ENCODE measurements at regions not wholly inside any gene's neighbourhood (a gene's known extent, or its start where the extent isn't known, plus 50 kb on each side); places are given as distances from the start of the nearest gene placed in this dataset.

GRCh38 chr6:119895626-119896025, 546.1 kb upstream of the MAN1A1 start:
- no peaks in the 10 kb centered on the region for H3K9me1 ChIP-seq (ENCODE audit: insufficient read depth, low read length)
- H3K4me2 ChIP-seq (ENCODE audit: low read depth, low read length): no peak overlapping the region
- no peak overlapping the region for H2AFZ ChIP-seq (replicated peaks; ENCODE audit: low read length, poor library complexity)
- no peak overlapping the region for H4K8ac ChIP-seq (ENCODE audit: low read depth in 2 of 2, low read length in 2 of 2)
- no peaks in the 10 kb centered on the region for H4K20me1 ChIP-seq (ENCODE audit: insufficient read depth, low read length)
- H3K9ac ChIP-seq (ENCODE audit: low read depth, low read length): no peak overlapping the region
- DNase-seq (no peak), ATAC-seq (ENCODE audit: low read depth) (no peak)
- no peak overlapping the region for H3K4ac ChIP-seq (ENCODE audit: low read depth, low read length)
- no peaks in the 10 kb centered on the region for H3K9me3 ChIP-seq (ENCODE audit: control insufficient read depth, insufficient read depth, low read length)
- no peaks in the 10 kb centered on the region for H3K4me1 ChIP-seq (ENCODE audit: control insufficient read depth, insufficient read depth, low read length)
- no peak overlapping the region for H3K27ac ChIP-seq (ENCODE audit: insufficient read depth, low read length)
- H4K5ac ChIP-seq (ENCODE audit: low read depth, low read length): no peak overlapping the region
- intact Hi-C loops (cut with micrococcal nuclease) (no loop called here), in situ Hi-C loops (cut with MboI; ENCODE audit: low sequenced_read_pairs) (no loop called here), dilution Hi-C loops (cut with HindIII; ENCODE audit: low sequenced_read_pairs, unreplicated experiment) (no loop called here)
- no peak overlapping the region for H2BK5ac ChIP-seq (ENCODE audit: low read depth, low read length, poor library complexity, severe bottlenecking)
- H2AK5ac ChIP-seq (ENCODE audit: low read depth, low read length): no peak overlapping the region
- no peak overlapping the region for H2BK20ac ChIP-seq (ENCODE audit: low read depth, low read length)
- no peak overlapping the region for H3K4me3 ChIP-seq (ENCODE audit: insufficient read depth, low read depth, low read length)
- no peaks in the 10 kb centered on the region for H3K36me3 ChIP-seq (ENCODE audit: control insufficient read depth, insufficient read depth, low read length)
- no peak overlapping the region for H3K23ac ChIP-seq (ENCODE audit: low read depth, low read length)
- no peak overlapping the region for H3K18ac ChIP-seq (ENCODE audit: low read depth, low read length)
- no peak overlapping the region for H4K91ac ChIP-seq (ENCODE audit: insufficient read depth, low read depth, low read length)
- POLR2A ChIA-PET (ENCODE audit: unreplicated experiment): no interaction called here
- H3K79me1 ChIP-seq (ENCODE audit: low read depth in 1 of 2, low read length in 2 of 2): no peaks in the 10 kb centered on the region
- no peak overlapping the region for H3K56ac ChIP-seq (ENCODE audit: extremely low read depth, insufficient read depth, low read length)
- no peaks in the 10 kb centered on the region for H3K27me3 ChIP-seq (ENCODE audit: control insufficient read depth, insufficient read depth, low read length)
- no peak overlapping the region for H2AK9ac ChIP-seq (replicated peaks; ENCODE audit: low read depth, low read length, poor library complexity)
- no peak overlapping the region for H2BK120ac ChIP-seq (ENCODE audit: low read depth, low read length)
- H3K14ac ChIP-seq (replicated peaks; ENCODE audit: low read depth, low read length): no peak overlapping the region
- TF ChIP-seq FOS (IDR thresholded peaks at IDR 0.05; ENCODE audit: low read depth, low read length) (no peak), RCOR1 (IDR thresholded peaks at IDR 0.05; ENCODE audit: insufficient replicate concordance, low read length) (no peak), MXI1 (IDR thresholded peaks at IDR 0.05; ENCODE audit: borderline replicate concordance, low read depth, low read length) (no peak), SMC3 (IDR thresholded peaks at IDR 0.05; ENCODE audit: low read depth, low read length) (no peak), BHLHE40 (IDR thresholded peaks at IDR 0.05; ENCODE audit: low read depth, low read length) (no peak), MAFK (IDR thresholded peaks at IDR 0.05; ENCODE audit: low read depth, low read length) (no peak), CEBPB (IDR thresholded peaks at IDR 0.05; ENCODE audit: low read depth, low read length) (no peak), NFE2L2 (IDR thresholded peaks at IDR 0.05; ENCODE audit: low read depth, low read length) (no peak), ELK1 (IDR thresholded peaks at IDR 0.05; ENCODE audit: borderline replicate concordance, low read depth, low read length) (no peak), POLR2A (IDR thresholded peaks at IDR 0.05; ENCODE audit: low read depth, low read length) (no peak), MAZ (IDR thresholded peaks at IDR 0.05; ENCODE audit: borderline replicate concordance, low read depth, low read length) (no peak)
- TF ChIP-seq, protein P1, sequence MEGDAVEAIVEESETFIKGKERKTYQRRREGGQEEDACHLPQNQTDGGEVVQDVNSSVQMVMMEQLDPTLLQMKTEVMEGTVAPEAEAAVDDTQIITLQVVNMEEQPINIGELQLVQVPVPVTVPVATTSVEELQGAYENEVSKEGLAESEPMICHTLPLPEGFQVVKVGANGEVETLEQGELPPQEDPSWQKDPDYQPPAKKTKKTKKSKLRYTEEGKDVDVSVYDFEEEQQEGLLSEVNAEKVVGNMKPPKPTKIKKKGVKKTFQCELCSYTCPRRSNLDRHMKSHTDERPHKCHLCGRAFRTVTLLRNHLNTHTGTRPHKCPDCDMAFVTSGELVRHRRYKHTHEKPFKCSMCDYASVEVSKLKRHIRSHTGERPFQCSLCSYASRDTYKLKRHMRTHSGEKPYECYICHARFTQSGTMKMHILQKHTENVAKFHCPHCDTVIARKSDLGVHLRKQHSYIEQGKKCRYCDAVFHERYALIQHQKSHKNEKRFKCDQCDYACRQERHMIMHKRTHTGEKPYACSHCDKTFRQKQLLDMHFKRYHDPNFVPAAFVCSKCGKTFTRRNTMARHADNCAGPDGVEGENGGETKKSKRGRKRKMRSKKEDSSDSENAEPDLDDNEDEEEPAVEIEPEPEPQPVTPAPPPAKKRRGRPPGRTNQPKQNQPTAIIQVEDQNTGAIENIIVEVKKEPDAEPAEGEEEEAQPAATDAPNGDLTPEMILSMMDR (conservative IDR thresholded peaks at IDR 0.05; ENCODE audit: low read depth, low read length): no peak
- TF ChIP-seq, protein P2, sequence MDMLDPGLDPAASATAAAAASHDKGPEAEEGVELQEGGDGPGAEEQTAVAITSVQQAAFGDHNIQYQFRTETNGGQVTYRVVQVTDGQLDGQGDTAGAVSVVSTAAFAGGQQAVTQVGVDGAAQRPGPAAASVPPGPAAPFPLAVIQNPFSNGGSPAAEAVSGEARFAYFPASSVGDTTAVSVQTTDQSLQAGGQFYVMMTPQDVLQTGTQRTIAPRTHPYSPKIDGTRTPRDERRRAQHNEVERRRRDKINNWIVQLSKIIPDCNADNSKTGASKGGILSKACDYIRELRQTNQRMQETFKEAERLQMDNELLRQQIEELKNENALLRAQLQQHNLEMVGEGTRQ (IDR thresholded peaks at IDR 0.05; ENCODE audit: low read depth, low read length): no peak
- no CpG with 5 or more reads among the region's 2 CpGs for WGBS, 2 experiments (ENCODE audit: extremely low coverage in 2 of 2, insufficient read length in 1 of 2)
- no peak overlapping the region for H2BK15ac ChIP-seq (ENCODE audit: low read depth, low read length)
- BruUV-seq (replicated peaks): no TSS peak
- CTCF ChIA-PET: no interaction called here

Data from IMR-90 (cell line).